Heart right ventricle (tissue), 16 donors: ENCODE measurements at regions not wholly inside any gene's neighbourhood (a gene's known extent, or its start where the extent isn't known, plus 50 kb on each side); places are given as distances from the start of the nearest gene placed in this dataset.
A peak's percentile ranks its signal among the peaks of the same experiment; 100 is the strongest.

ENCODE experiments used
- ATAC-seq, 8 donors: fragments of 200-7000 bp; cut with Tn5 transposase; one replicate each; pipeline ENCODE4 v1.9.1; 2020; ENCODE audit warnings: mild to moderate bottlenecking in 8 of 8, moderate library complexity in 8 of 8, moderate number of reproducible peaks in 1 of 8
- DNase-seq, 2 donors: peaks; one replicate each; pipeline ENCODE4 v3.0.0-alpha.2; 2020
- H3K27ac ChIP-seq, 10 donors: fragments of 200-600 bp; sonication (generic) in 2 of 10; one replicate each; pipeline versions ENCODE4 v1.5.0 to v1.8.0; 2020 to 2022; ENCODE audit warnings: mild to moderate bottlenecking in 3 of 10
- H3K27me3 ChIP-seq, 7 donors: fragments of 200-600 bp; one replicate each; pipeline ENCODE4 v1.8.0; 2021 to 2022; ENCODE audit warnings: mild to moderate bottlenecking in 2 of 7
- H3K36me3 ChIP-seq, 9 donors: fragments of 200-600 bp; sonication (generic) in 1 of 9; one replicate each; pipeline versions ENCODE4 v1.5.0 to v1.8.0; 2020 to 2022; ENCODE audit warnings: mild to moderate bottlenecking in 2 of 9
- H3K4me1 ChIP-seq, 9 donors: fragments of 200-600 bp; sonication (generic) in 1 of 9; one replicate each; pipeline versions ENCODE4 v1.5.0 to v1.8.0; 2020 to 2022; ENCODE audit warnings: mild to moderate bottlenecking in 4 of 9
- H3K4me3 ChIP-seq, 10 donors: fragments of 200-600 bp; sonication (generic) in 2 of 10; one replicate each; pipeline versions ENCODE4 v1.5.0 to v1.8.0; 2020 to 2022; ENCODE audit warnings: mild to moderate bottlenecking in 7 of 10, moderate library complexity in 2 of 10
- H3K9me3 ChIP-seq, 11 donors: fragments of 200-600 bp in 10 of 11; sonication (generic) in 2 of 11; one replicate each; pipeline versions ENCODE4 v1.5.0 to v1.8.0; 2013 to 2022; ENCODE audit warnings: mild to moderate bottlenecking in 2 of 11, control low read depth in 1 of 11, moderate library complexity in 1 of 11
- CTCF ChIP-seq, 9 donors: fragments of 200-600 bp; sonication (generic) in 2 of 9; IDR thresholded peaks; one replicate each; pipeline versions ENCODE4 v1.5.0 to v1.8.0; 2021 to 2022; ENCODE audit warnings: antibody characterized with exemption in 9 of 9, mild to moderate bottlenecking in 5 of 9, moderate library complexity in 1 of 9
- whole genome bisulfite sequencing, 2 donors: extraction: QIAGEN DNeasy Blood & Tissue Kit; methylation state at CpG; one replicate each; pipeline ENCODE4 v1.1.7; 2013; ENCODE audit warnings: inconsistent platforms in 1 of 2; 5-methylcytosine and 5-hydroxymethylcytosine counted together
- intact Hi-C, 10 donors: fragments of 100-400 bp; cut with DNase I; formaldehyde crosslinking; loops; one replicate each; pipeline versions ENCODE4 v1.11.1 to v1.14.2; 2022
- donor health status: Arrhythmogenic right ventricular cardiomyopathy.
- donor health status: ischemic (EF 13 %, LVEDD 7.1; RV severe dilation, severe dysfunction).
- donor health status: healthy with polysubstance abuse.
- donor health status: DM: no; HTN: yes; CAD: no.
- donor health status: DM: no; HTN: no; CAD: no.
- donor health status: ischemic (EF 25% LVEDD 6.9; RV normal size, moderate dysfunction).
- donor health status: ischemic (EF 25% LVEDD 5.7; RV mildly dilated, moderate dysfunction).
- donor health status: healthy.
- donor health status: DM: yes; HTN: yes; CAD: no.
- donor health status: Ischemic cardiomyopathy.
- donor health status: ischemic (EF 35%, LVEDD 5.7; RV mildly dilated, moderate dysfunction).
- donor health status: nonischemic (EF 11% LVEDD 7.7; RV severe dilation, severe dysfunction).
- donor health status: DM: yes; HTN: yes; CAD: no.
- donor health status: PGD.
- donor health status: ischemic (EF 29% LVEDD 5.4; RV normal size, mild dysfunction).
- donor health status: nonischemic (EF 23%, LVEDD 6.1; RV moderate dilation, normal function).

GRCh38 chr6:134422426-134423231 is 104.7 kb upstream of the SGK1 start:
- DNase-seq (no peak), ATAC-seq (peak in 3 of 8 donors; percentile 27 to 57 (median 31))
- H3K9me3 ChIP-seq: no peaks in the 10 kb centered on the region
- H3K27ac ChIP-seq: peak overlapping the region in 1 of 10 donors; percentile 76
- intact Hi-C loops: loop anchor here in 1 of 10 donors (5.0 kb wide), 1 partner anchor 245 kb away; no protein-coding TSS in a partner anchor
- no peaks in the 10 kb centered on the region for H3K36me3 ChIP-seq
- TF ChIP-seq CTCF (IDR thresholded peaks at IDR 0.05): no peak
- WGBS, 2 donors: 92 to 95% methylated on average over 6 of the region's 6 CpGs
- H3K4me3 ChIP-seq: no peak overlapping the region
- peaks cover 0 to 35% (median 0%) of the 10 kb centered on the region in 9 donors for H3K4me1 ChIP-seq
- no peaks in the 10 kb centered on the region for H3K27me3 ChIP-seq

- 79 to 94% methylated on average over 1 of the region's 1 CpG for WGBS, 2 donors
- ATAC-seq (no peak), DNase-seq (no peak)
- Histone ChIP-seq H3K9me3 (no peaks in the 10 kb centered on the region), H3K27ac (peak overlapping the region in 1 of 10 donors; percentile 45), H3K27me3 (no peaks in the 10 kb centered on the region), H3K4me1 (peaks cover 0 to 37% (median 0%) of the 10 kb centered on the region in 9 donors), H3K36me3 (no peaks in the 10 kb centered on the region), H3K4me3 (no peak overlapping the region)
- intact Hi-C loops: loop anchor here in 1 of 10 donors (5.0 kb wide), 1 partner anchor 244 kb away; no protein-coding TSS in a partner anchor
- no peak for TF ChIP-seq CTCF (IDR thresholded peaks at IDR 0.05)
Measured at GRCh38 chr6:134421501-134421900, 103.6 kb upstream of the SGK1 start.

- no peak overlapping the region for H3K4me3 ChIP-seq
- H3K27ac ChIP-seq: peak overlapping the region in 2 of 10 donors; percentile 10 to 45
- intact Hi-C loops: loop anchor here in 1 of 10 donors (5.0 kb wide), 1 partner anchor 243 kb away; no protein-coding TSS in a partner anchor
- DNase-seq: no peak
- peaks cover 0 to 44% (median under 1%) of the 10 kb centered on the region in 9 donors for H3K4me1 ChIP-seq
- H3K27me3 ChIP-seq: no peaks in the 10 kb centered on the region
- H3K36me3 ChIP-seq: no peaks in the 10 kb centered on the region
- ATAC-seq: peak in 2 of 8 donors; percentile 17 to 33
- H3K9me3 ChIP-seq: no peaks in the 10 kb centered on the region
- no peak for TF ChIP-seq CTCF (IDR thresholded peaks at IDR 0.05)
- WGBS, 2 donors: 75 to 81% methylated on average over 3 of the region's 3 CpGs
Measured at GRCh38 chr6:134420614-134421181, 102.8 kb upstream of the SGK1 start.

- H3K27ac ChIP-seq: no peak overlapping the region
- peaks cover 0 to 46% (median 5%) of the 10 kb centered on the region in 9 donors for H3K4me1 ChIP-seq
- DNase-seq (no peak), ATAC-seq (no peak)
- WGBS, 2 donors: 93 to 95% methylated on average over 7 of the region's 7 CpGs
- no peaks in the 10 kb centered on the region for H3K27me3 ChIP-seq
- H3K9me3 ChIP-seq: no peaks in the 10 kb centered on the region
- intact Hi-C loops: loop anchor here in 3 of 10 donors (5.0 to 10.0 kb wide), 3 partner anchors 75 to 242 kb away; no protein-coding TSS in a partner anchor
- no peak for TF ChIP-seq CTCF (IDR thresholded peaks at IDR 0.05)
- H3K4me3 ChIP-seq: no peak overlapping the region
- H3K36me3 ChIP-seq: no peaks in the 10 kb centered on the region
Measured at GRCh38 chr6:134419716-134420115, 101.8 kb upstream of the SGK1 start.
